Activated CD4-positive, CD25-positive, alpha-beta regulatory T cell (primary cell): ENCODE measurements at regions not wholly inside any gene's neighbourhood (a gene's known extent, or its start where the extent isn't known, plus 50 kb on each side); places are given as distances from the start of the nearest gene placed in this dataset.
"Not testable (repeated sequence)": the region's sequence is repeated elsewhere in the genome, so short reads cannot be mapped to it uniquely, and the experiment has no call there.

Source experiments
- DNase-seq, 4 experiments: peaks; one replicate each; lab custom pipeline; 2025; lab: John Stamatoyannopoulos, UW

DNA sequence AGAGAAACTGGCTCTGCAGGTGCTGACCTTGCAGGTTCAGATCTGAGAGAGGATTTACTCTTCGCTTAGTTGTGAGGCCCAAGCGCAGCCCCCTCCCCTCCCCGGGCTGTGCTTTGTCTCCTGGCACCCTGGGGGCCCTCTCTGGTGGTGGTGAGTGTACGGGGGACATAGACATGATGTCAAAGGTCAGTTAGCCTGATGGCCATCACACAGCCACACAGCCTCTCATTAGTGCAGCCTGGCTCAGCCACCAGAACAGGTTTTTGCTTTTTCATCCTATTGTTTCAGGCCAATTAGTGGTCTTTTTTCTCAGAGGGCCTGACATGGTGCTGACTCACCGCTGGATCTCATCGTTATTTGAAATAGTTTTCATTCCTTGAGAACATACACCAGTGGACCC, 437.9 kb downstream of the AACS start:
- DNase-seq: no peak

DNA sequence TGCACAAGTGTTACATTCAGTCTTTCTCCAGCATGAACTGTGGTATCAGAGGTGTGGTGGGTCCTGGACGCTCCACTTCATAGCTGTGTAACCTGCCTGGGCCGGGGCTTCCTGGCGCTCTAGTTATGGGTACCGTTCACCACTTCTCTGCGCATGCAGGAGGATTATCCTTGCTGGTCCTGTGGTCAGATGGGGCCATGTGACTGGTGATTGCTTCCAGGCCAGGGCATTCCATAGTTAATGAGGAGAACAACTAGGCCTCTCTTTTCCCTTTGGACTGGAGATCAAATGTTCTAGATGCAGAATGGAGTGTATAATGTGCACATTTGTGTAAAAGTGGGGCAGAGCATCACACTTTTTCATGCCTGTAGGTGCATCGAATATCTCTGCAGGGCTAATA, 444.0 kb downstream of the AACS start:
- no peak for DNase-seq

DNA sequence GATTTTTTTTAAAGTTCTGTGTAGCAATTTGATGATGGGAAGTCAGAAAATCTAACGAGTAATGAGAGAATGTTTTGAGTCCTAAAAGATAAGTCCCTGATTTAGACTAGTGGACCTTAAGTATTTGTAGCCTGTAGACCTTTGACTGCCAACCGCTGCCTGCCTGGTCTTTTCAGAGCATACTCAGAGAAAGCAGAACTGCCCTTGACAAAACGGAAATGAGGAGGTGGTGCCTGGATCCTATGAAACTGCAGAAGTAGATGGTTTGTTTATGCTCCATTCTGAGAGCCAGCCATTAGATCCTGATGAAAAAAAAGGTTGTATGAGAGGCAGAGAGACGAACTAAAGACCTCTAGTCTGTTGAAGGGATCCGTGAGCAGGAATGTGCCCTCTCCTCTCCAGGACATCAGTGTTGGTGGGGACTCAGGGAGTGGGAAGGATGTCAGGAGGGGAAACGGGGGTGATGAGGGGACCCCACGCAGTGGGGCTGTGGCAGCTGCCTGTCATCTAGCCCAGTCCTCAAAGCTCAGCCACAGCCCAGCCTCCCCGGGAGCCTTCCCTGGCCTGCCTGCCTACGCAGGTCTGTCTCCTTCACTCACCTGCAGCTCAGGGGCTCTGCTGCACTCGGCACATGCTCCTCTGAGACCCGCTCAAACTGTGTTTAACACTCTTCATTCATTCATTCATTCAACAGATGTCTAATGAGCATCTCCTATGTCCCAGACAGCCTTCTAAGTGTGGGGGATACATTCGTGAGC, 447.5 kb downstream of the AACS start:
- no peak for DNase-seq

DNA sequence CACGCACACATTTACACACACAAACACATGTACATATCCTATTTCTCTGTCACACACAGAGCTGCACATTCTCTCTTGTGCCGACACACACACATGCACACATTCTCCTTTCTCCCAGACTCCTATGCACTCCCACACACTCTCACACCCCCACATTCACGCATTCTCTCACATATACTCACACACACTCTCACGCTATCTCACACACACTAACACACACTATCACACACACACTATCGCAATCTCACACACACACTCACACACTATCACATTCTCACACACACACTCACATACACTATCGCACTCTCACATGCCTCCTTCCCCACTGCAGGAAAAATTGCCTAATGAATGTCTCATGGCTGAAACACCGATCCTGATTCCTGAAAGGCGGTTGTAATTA, 450.7 kb downstream of the AACS start:
- no peak for DNase-seq

DNA sequence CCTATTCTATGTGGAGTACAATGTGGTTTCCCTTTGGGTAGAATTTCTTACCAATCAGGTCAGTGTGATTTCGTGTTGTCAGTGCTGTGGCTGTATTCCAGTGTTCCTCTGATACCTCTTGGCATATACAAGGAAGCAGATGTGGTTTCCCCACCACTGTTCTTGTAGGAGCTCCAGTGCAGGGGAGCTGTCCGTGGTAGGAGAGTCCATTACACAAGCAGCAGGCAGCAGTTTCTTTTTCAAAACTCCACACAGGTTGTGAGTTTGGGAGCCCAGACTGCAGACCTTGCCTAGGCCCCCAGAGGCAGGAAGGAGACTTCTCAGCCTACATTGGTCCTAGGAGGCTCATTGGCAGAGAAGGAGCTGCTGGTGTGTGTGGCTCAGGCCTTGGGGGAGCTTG, 452.8 kb downstream of the AACS start:
- no peak for DNase-seq

DNA sequence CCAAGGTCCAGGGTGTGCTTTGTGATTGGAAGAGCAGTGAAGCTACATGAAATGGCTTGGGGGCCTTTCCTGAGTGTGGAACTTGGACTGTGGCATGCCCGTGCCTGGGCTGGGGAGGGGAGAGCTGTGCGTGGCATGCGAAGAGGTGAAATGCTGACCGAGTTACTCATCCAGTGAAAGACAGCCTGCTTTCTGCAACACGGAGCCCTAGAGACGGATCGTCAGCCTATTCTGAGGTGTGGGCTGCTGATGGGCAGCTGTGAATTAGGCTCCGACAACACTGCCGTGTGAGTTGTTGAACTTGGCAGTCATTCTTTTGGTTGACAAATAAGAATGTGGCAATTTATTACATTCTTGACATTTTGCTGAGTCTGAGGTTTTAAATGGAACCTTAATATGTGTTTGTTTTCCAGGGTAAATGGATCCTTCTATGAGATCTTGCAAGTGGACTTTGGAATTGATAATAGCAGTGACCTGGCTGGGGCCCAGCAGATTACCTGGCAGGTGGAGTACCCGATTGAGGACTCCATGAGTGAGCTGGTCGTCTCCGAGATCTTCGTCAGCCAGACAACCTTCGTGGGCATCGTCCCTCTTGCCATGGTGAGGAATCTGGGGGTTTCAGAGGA, 453.9 kb downstream of the AACS start:
- DNase-seq: no peak

DNA sequence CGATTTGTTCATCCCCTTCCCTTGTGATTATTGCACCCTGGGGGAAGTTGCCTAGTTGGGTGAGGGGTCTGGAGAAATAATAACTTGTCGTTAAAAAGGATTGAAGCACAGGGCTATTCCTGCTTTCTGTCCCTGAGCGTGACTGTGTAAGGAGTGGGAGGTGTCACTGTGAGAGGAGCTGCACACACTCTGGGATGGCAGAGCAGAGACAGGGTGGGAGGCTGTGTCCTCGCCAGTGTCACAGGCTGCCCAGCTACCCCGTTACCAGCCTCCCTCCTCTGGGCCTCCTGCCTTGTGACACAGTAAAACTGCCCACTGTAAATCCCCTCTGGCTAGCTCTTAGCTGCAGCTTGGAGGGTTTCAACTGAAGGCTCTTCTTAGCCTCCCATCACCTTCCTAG, 460.6 kb downstream of the AACS start:
- DNase-seq: no peak

DNA sequence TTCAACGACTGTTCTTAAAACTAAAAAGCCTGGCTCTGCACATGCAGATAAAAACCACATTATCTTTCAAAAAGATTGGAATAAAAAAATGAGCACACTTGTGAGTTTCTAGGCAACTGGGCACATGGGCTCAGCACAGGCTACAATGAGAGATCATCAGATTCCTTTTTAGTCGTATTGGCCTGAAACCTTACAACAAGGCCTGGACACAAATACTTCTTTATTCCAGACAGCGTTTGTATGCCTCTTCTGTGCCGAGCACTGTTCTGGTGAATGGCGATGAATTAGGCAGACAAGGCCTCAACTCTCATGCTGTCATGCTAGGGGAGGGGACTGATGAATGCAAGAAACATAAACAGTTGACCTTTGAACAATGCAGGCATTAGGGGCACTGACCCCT, 463.0 kb downstream of the AACS start:
- DNase-seq: no peak

DNA sequence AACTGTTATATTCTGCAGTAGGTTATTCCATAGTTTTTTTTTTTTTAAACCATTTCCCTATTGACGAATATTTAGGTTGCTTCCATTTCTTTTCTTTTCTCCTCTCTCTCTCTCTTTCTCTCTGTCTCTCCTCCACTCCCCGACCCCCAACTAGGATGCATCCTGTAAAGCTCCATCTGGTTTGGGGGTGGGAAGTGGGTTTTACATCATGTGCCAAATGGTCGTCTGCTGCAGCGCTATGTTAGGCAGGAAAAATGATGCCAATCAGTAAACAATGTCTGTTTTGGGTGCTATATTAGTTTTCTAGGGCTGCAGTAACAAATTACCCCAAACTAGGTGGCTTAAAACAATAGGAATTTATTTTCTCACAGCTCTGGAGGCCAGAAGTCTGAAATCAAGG, 465.0 kb downstream of the AACS start:
- no peak for DNase-seq

DNA sequence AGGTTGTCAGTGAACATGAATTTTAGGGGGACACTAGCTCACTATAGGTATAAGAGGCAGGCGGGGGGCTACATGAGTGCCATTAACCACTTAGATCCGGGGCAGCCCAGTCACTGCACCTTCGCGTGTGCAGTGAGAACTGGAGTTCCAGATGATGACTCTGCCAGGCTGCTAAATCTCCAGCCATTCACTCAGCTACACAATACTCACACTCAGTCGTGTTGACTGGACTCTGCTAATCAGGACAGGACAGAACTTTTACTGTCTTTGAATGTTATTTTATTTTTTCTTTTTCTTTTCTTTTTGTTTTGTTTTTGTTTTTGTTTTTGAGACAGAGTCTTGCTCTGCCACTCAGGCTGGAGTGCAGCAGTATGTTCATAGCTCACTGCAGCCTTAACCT, 465.6 kb downstream of the AACS start:
- no peak for DNase-seq

DNA sequence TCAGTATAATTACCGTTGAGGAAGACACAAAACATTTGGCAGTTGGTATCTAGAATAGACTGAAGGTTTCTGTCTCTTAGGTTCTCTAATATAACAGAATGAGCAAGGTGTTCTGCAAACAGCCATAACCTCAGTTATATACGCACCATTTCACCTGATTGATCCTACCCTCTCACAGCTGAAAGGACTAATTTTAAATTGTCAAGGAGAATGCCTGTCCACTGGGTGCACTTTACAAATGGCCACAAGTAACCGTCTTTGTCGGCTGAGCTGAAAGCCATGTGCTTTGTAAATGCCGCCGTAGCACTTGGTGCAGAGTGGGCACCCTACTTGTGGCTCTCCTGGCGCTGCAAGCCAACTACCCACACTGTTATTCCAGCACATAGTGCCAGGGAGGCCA, 466.3 kb downstream of the AACS start:
- no peak for DNase-seq

DNA sequence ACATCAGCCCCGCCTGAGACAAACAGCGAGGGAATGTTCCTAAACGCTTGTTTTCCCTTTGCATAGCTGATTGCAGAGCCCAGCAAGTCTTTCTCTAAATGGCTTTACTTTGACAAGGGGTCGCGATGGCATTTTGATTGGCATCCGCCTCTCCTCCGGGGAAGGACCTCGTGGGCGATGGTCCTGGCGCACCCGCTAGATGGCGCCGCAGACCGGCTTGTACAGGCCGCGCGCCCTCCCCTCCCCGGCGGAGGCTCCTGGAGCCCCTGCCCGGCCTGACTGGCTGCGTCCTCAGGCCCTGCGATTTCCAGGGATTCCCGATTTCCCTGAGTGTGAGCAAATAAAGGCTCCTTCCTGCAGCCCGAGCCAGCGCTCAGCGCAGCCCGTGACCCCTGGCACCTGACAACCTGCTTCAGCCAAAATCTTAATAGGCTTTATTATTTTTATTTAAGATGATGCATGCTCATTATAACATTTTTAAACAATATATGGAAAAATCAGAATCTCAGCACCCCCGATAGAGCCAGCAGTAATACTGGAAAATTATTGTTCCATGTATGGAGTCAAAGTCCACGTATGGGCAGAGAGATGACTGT, 468.3 kb downstream of the AACS start:
- no peak for DNase-seq

DNA sequence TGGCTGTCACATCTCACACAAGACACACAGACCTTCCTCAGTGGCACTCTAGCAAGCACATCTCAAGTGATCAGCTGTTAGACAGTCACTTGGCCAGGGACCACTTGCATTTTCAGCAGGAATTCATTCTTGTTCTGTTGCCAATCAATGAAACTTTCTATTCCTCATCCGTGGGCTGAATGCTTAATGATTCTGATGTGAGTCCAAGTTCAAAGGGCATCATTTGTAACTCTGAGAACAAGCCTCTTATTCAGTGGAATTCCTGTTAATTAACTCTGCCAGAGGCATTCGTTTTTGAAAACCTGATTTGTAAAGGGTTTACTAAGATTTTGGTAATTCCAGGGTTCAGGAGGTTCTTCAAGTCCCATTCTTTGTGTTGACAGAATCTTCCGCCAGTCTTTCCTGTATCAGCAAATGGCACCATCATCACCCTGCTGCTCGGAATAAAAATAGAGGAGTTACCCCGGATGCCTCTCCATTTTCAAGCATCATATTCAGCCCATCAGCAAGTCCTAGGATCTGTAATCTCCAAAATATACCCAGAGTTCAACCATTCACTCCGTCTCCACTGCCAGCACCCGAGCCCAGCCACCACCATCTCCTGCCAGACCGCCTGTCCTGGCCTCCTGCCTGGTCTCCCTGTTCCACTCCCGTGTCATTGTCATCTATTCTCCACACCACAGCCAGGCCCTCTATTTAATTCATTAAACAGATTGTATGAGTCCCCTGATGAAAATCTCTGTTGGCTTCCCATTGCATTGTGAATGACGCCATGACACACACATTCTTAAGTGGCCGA, 473.4 kb downstream of the AACS start:
- DNase-seq: no peak

DNA sequence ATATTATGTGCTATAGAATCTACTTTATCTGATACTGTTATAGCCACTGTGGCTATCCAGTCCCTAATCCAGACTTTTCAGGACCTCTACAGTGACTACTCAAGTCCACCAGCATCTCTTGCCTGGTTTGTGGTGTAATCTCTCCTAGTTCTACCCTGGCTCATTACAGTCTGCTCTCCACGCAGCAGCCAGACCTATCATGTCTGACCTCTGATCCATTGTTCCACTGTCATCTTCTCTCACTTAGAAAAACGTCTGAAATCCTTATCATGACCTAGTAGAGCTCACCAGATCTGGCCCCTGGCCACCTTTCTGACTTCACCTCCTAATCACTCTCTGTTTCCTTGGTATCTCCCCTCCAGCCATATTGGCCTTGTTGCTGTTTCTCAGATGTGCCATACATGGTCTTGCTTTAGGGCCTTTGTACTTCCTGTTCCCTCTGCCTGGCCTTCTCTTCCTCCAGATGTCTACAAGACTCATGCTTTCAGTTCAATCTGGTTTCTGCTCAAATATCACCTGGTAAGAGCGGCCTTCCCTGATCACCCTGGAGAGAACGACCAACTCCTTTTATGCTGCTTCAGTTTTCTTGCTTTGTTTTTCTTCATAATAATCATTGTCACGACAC, 475.5 kb downstream of the AACS start:
- no peak for DNase-seq

DNA sequence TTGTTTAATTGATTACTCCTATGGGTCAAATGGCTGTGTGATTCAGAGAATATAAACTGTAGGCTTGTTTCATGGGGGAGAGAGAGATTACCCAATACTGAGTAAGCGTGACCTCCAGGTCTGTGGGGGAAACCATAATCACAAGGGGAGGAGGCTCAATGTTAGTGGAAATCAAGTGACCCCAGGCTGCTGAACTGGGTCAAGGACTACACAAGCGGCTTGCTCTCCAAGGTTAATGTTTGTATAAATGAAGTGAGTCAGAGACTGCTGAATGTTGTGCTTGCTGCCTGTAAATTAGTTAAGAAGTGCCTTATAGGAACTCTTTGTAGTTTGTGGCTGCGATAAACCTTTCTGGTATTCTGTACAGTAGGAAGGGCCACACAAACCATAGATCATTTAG, 479.7 kb downstream of the AACS start:
- no peak for DNase-seq

DNA sequence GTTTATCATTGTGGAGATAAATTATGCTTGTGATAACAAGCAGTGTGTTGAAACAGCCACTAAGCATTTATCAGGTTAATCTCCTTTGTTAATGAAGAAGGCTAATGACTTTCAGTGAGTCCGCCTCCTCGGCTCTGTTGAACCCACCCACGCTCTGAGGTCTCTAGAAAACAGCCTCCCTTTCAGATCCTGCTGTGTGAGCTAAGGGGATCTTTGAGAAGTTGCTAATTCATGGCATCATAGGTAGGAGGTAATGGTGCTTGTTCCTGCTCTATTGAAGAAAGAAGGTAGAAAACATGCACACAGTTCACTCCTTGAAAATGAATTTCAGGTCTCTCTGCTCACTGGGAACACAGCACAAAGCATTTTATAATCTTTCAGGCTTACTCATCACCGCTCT, 483.9 kb downstream of the AACS start:
- no peak for DNase-seq

DNA sequence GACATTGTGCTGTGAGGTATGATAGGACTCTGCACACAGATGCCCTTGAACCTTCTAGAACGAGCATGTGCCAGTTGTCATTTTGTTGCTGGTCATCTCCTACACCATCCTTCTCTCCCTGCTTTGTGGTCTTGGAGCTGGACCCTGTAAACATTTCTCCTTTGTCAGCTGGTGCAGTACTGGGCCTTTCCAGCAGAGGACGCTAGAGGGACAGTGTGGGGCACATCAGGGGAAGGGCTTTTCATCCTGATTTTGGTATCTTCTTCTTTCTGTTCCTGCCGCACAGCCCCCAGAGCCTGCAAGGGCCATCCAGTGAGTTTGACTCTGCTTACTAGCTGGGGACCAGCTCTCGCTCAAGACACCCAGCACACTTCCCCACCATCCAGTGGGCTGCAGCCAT, 484.6 kb downstream of the AACS start:
- no peak for DNase-seq

DNA sequence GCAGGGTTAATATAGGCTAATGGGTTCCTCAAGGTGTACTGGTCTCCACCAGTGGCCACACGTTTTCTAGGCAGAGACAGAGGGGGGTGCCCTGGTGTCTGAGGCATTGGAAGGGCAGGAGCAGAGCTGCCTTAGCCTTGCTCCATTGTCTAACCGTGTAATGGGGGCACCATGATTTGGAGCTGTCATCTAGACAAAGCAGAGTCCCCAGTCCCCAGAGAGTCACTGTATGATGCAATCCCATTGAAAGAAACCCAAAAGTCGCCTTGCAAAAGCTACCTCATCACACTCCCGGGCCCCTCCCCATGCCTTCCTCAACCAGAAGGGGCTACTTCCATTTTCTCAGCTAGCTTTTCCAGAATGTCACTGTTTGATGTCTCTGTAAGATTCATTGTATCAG, 487.1 kb downstream of the AACS start:
- no peak for DNase-seq

DNA sequence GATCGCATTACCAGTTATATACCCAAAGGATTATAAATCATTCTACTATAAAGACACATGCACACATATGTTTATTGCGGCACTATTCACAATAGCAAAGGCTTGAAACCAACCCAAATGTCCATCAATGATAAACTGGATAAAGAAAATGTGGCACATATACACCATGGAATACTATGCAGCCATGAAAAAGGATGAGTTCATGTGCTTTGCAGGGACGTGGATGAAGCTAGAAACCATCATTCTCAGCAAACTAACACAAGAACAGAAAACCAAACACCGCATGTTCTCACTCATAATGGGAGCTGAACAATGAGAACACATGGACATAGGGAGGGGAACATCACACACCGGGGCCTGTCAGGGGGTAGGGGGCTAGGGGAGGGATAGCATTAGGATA, 495.8 kb downstream of the AACS start:
- not testable (repeated sequence) for DNase-seq

DNA sequence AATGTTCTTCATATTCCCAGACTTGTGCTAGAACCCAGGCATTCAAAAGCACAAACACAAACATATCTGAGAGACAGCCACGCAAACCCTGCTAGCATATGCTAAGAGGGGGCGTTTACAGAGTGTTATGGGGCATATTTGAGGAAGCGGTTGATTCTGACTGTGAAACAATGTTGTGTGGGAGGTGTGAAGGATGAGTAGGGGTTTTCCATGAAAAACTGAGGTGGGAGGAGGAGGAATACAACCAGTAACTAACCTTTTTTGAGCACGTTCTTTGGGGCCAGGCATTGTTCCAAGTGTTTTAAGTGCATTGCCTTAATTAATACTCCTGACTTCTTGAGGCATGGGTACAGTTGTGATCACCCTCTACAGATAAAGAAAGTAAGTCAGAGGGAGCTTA, 499.5 kb downstream of the AACS start:
- DNase-seq: no peak

DNA sequence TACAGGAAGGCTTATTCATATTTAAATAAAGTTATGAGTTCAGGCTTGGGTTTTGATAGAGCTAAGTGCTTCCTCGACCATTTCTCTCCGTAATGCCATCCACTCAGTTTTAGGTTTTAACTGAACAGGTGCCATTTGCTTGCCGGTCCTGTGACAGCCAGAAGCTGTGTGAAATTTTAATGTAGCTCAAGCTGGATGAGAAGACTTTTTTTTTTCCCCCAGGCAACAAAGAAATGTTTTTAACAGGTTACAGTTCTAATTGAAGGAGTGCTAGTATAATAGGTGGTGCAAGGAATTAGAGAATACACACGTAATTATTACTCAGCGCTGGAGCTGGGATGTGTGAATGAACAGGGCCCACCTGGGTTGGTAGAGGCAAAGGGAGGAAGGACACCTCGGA, 502.3 kb downstream of the AACS start:
- no peak for DNase-seq

DNA sequence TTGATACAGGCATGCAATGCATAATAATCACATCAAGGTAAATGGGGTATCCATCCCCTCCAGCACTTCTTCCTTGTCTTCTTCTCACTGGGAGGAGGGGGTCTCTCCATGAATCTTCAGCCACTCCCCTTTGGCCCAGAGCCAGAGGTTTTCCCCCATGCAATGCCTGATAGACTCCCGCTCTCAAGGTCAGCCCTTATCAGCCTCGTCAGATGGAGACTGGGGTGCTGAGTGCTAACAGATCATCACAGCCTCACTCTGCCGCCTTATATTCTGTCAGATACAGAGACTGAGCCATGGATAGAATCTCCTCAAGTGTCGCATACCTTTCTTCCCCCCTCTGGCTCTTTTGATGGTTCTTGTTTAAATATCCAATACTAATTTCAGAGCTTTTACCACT, 503.1 kb downstream of the AACS start:
- DNase-seq: no peak
